OCI-LY7 (cell line): ENCODE measurements at regions not wholly inside any gene's neighbourhood (a gene's known extent, or its start where the extent isn't known, plus 50 kb on each side); places are given as distances from the start of the nearest gene placed in this dataset.

Source experiments
- BruUV-seq: library from RNA; stranded (reverse); fragments of 400-500 nt; replicated peaks from 2 replicates; lab custom pipeline; 2021; lab: Mats Ljungman, UMichigan
- CTCF ChIA-PET: fragments of 300-600 bp; sonication (Branson Sonifier 250); formaldehyde crosslinking; loops from one replicate; lab custom pipeline; 2022; ENCODE audit warnings: antibody characterized with exemption; ENCODE audit not compliant: unreplicated experiment; lab: Charles Lee
- POLR2A ChIA-PET: fragments of 300-600 bp; sonication (Branson Sonifier 250); formaldehyde crosslinking; loops from one replicate; lab custom pipeline; 2022; ENCODE audit warnings: antibody characterized with exemption; lab: Charles Lee
- DNase-seq: peaks from one replicate; pipeline ENCODE4 v3.0.0-alpha.2; 2015; ENCODE audit warnings: low spot score
- H2AFZ ChIP-seq: fragments of 200-600 bp; sonication (generic), shearing (Covaris generic); 2 replicates; pipeline ENCODE4 v1.6.1; 2014; ENCODE audit warnings: mild to moderate bottlenecking, antibody characterized with exemption, low read length, moderate library complexity
- H3K27ac ChIP-seq: fragments of 200-600 bp; sonication (generic); 2 replicates; pipeline ENCODE4 v1.5.1; 2014; ENCODE audit warnings: mixed run types, low read depth, mild to moderate bottlenecking, moderate library complexity, low read length, inconsistent platforms; ENCODE audit not compliant: poor library complexity, severe bottlenecking
- H3K36me3 ChIP-seq: fragments of 200-600 bp; sonication (generic); 2 replicates; pipeline ENCODE4 v1.6.1; 2014; ENCODE audit warnings: mild to moderate bottlenecking, antibody characterized with exemption, low read length, moderate library complexity, mixed read lengths; ENCODE audit not compliant: insufficient read depth
- H3K4me1 ChIP-seq: fragments of 200-600 bp; sonication (generic); 2 replicates; pipeline ENCODE4 v1.5.1; 2014; ENCODE audit warnings: mild to moderate bottlenecking, low read length; ENCODE audit not compliant: insufficient read depth, poor library complexity, severe bottlenecking
- H3K4me2 ChIP-seq: fragments of 200-600 bp; sonication (generic); 2 replicates; pipeline ENCODE4 v1.6.1; 2014; ENCODE audit warnings: mild to moderate bottlenecking, low read length
- H3K4me3 ChIP-seq: fragments of 200-600 bp; sonication (generic); 2 replicates; pipeline ENCODE4 v1.5.1; 2014; ENCODE audit warnings: mild to moderate bottlenecking, low read depth, low read length; ENCODE audit not compliant: poor library complexity, severe bottlenecking
- H3K79me2 ChIP-seq: fragments of 200-600 bp; sonication (generic); 2 replicates; pipeline ENCODE4 v1.6.1; 2016; ENCODE audit warnings: low read depth, mild to moderate bottlenecking, low read length, moderate library complexity, mixed read lengths; ENCODE audit not compliant: insufficient read depth
- H3K9me2 ChIP-seq: fragments of 200-600 bp; sonication (generic); 2 replicates; pipeline ENCODE4 v1.6.1; 2016; ENCODE audit warnings: mild to moderate bottlenecking, low read length, mixed read lengths; ENCODE audit not compliant: insufficient read depth
- H3K9me3 ChIP-seq: fragments of 200-600 bp; sonication (generic); 2 replicates; pipeline ENCODE4 v1.6.1; 2014; ENCODE audit warnings: mild to moderate bottlenecking, mixed run types, low read length, mixed read lengths
- H4K20me1 ChIP-seq: fragments of 200-600 bp; sonication (generic); 2 replicates; pipeline ENCODE4 v1.6.1; 2014; ENCODE audit warnings: mild to moderate bottlenecking, antibody characterized with exemption, low read length, moderate library complexity, mixed read lengths; ENCODE audit not compliant: insufficient read depth
- EZH2phosphoT487 ChIP-seq: fragments of 200-600 bp; sonication (generic); IDR thresholded peaks from 2 replicates; pipeline ENCODE4 v1.6.1; 2018; ENCODE audit warnings: low read depth, borderline replicate concordance, mild to moderate bottlenecking, mixed run types, antibody characterized with exemption, low read length, moderate library complexity, mixed read lengths
- intact Hi-C: fragments of 100-400 bp; cut with micrococcal nuclease; formaldehyde crosslinking; loops from one replicate; pipeline ENCODE4 v1.10.0; 2022; ENCODE audit not compliant: unreplicated experiment
- TF ChIP-seq, protein P1 (sequence below): fragments of 200-600 bp; sonication (generic); conservative IDR thresholded peaks from 2 replicates; pipeline ENCODE4 v1.5.1; 2014; ENCODE audit warnings: mild to moderate bottlenecking, antibody characterized with exemption, low read length, moderate library complexity, mixed read lengths

DNA sequence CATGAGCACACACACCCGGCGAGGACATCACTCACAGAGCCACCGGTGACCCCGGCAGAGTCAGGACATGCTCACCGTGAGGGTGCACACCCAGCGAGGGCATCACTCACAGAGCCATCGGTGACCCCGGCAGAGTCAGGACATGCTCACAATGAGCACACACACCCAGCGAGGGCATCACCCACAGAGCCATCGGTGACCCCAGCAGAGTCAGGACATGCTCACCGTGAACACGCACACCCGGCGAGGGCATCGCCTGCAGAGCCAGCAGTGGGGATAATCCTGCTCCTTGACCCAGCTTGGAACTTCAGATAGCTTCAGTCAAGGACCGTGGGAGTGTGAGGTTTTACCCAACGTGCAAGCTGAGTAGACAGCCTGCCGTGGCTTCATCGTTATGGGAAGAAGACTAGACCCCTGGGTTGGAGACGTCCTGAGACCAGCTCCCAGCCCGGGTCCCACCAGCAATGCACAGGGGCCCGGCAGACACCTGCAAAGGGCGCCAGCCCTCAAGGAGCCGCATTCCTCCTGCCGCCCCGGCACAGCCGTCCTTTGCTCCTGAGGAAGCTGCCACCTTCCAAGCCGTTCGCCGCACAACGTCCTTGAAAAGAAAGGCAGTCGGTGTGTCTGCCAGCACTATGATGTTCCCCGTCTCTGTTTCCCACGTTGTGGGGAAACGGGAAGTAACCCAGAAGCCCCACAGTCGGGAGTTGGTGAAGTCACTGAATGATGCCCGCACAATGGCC, 192.3 kb downstream of the DLL1 start:
- no peaks in the 10 kb centered on the region for H3K36me3 ChIP-seq
- no peak overlapping the region for H3K27ac ChIP-seq
- ChIA-PET CTCF (no interaction called here), POLR2A (no interaction called here)
- no peaks in the 10 kb centered on the region for H3K9me2 ChIP-seq
- no peak overlapping the region for H2AFZ ChIP-seq
- H3K4me2 ChIP-seq: no peak overlapping the region
- H3K4me1 ChIP-seq: peaks cover 4% of the 10 kb centered on the region
- no peaks in the 10 kb centered on the region for H3K79me2 ChIP-seq
- no TSS peak for BruUV-seq
- TF ChIP-seq, protein P1, sequence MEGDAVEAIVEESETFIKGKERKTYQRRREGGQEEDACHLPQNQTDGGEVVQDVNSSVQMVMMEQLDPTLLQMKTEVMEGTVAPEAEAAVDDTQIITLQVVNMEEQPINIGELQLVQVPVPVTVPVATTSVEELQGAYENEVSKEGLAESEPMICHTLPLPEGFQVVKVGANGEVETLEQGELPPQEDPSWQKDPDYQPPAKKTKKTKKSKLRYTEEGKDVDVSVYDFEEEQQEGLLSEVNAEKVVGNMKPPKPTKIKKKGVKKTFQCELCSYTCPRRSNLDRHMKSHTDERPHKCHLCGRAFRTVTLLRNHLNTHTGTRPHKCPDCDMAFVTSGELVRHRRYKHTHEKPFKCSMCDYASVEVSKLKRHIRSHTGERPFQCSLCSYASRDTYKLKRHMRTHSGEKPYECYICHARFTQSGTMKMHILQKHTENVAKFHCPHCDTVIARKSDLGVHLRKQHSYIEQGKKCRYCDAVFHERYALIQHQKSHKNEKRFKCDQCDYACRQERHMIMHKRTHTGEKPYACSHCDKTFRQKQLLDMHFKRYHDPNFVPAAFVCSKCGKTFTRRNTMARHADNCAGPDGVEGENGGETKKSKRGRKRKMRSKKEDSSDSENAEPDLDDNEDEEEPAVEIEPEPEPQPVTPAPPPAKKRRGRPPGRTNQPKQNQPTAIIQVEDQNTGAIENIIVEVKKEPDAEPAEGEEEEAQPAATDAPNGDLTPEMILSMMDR: no peak
- intact Hi-C loops: no loop called here
- no peak for DNase-seq
- H4K20me1 ChIP-seq: no peaks in the 10 kb centered on the region
- H3K4me3 ChIP-seq: no peak overlapping the region
- H3K9me3 ChIP-seq: no peaks in the 10 kb centered on the region

DNA sequence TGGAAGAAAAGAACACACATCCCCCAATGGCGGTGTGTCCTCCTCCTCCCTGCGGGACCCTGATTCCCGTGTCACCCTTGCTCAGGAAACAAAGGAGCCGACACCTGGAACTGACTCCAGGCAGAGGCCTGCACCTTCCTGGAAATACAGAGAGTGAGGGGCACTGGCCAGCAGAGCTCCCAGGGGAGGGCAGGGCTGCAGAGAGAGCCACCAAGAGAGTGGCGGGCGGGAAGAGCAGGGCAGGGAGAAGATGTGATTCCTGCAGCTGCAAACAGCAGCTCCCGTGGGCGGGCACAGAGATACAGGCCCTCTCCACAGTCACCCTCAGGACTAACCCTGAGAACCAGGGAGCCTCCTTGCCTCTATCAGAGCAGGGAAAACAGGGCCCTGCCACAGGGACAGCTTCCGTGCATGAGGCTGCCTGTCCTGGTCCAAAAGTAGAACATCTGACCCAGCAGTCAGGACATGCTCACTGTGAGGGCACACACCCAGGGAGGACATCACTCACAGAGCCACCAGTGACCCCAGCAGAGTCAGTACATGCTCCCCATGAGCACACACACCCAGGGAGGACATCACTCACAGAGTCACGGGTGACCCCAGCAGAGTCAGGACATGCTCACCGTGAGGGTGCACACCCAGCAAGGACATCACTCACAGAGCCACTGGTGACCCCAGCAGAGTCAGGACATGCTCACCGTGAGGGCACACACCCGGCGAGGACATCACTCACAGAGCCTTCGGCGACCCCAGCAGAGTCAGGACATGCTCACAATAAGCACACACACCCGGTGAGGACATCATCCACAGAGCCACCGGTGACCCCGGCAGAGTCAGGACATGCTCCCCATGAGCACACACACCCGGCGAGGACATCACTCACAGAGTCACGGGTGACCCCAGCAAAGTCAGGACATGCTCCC, 193.1 kb downstream of the DLL1 start:
- Histone ChIP-seq H3K27ac (no peak overlapping the region), H3K36me3 (no peaks in the 10 kb centered on the region), H2AFZ (no peak overlapping the region), H3K9me3 (no peaks in the 10 kb centered on the region), H3K4me3 (no peak overlapping the region), H4K20me1 (no peaks in the 10 kb centered on the region), H3K4me2 (no peak overlapping the region), H3K9me2 (no peaks in the 10 kb centered on the region), H3K4me1 (peaks cover 4% of the 10 kb centered on the region), H3K79me2 (no peaks in the 10 kb centered on the region)
- intact Hi-C loops: no loop called here
- no peak for DNase-seq
- TF ChIP-seq, protein P1: no peak
- TF ChIP-seq EZH2phosphoT487: no peak
- CTCF ChIA-PET: no interaction called here
- no TSS peak for BruUV-seq
- POLR2A ChIA-PET: interaction anchor here (0.7 kb wide), 1 partner anchor 9 kb away, joined by 3 read pairs; no protein-coding TSS in a partner anchor
